ENCODE measurements at regions not wholly inside any gene's neighbourhood (a gene's known extent, or its start where the extent isn't known, plus 50 kb on each side); places are given as distances from the start of the nearest gene placed in this dataset.

GRCh38 chr13:106010836-106011235 is 524.6 kb downstream of the EFNB2 start:
- no peak for DNase-seq

GRCh38 chr13:106008540-106008939 is 526.9 kb downstream of the EFNB2 start:
- no peak for DNase-seq

DNA sequence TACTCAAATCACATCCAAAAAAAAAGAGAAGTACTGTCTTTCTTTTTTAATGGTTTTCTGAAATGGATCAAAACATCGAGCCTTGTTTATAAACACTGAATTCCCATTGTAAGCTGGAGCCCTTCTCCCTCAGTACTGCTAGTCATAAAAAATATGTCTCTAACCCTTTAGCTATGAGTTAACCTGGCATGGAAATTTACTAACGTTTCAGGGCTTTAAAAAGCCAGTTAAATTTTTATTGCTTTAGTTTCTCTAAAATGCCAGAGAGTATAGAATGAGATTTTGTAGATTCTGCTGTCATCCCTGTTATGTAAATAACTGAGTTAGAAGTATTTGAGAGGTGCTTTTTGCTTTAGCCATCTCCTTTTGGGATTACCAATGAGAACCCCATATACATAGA is 528.3 kb downstream of the EFNB2 start:
- DNase-seq = no peak

DNA sequence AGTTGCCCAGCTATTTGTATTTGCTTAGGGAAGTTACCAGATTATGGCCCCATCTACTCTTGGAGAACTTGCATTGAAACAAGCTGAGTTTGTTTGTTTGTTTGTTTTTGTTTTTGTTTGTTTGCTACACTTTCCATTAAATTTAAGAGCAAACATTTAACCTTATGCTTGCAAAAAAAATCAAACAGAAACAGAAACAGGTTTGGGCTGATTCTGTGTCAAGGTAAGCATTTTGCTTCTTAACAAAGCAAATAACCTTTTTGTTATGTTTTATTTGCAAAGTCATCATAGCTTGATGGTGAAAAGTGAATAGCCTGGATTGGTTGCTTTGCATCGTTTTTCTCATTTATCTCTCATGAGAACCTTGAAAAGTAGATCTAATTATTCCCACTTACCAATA is 531.8 kb downstream of the EFNB2 start:
- DNase-seq = no peak

GRCh38 chr13:106001443-106001842 is 534.0 kb downstream of the EFNB2 start:
- no peak for DNase-seq

DNA sequence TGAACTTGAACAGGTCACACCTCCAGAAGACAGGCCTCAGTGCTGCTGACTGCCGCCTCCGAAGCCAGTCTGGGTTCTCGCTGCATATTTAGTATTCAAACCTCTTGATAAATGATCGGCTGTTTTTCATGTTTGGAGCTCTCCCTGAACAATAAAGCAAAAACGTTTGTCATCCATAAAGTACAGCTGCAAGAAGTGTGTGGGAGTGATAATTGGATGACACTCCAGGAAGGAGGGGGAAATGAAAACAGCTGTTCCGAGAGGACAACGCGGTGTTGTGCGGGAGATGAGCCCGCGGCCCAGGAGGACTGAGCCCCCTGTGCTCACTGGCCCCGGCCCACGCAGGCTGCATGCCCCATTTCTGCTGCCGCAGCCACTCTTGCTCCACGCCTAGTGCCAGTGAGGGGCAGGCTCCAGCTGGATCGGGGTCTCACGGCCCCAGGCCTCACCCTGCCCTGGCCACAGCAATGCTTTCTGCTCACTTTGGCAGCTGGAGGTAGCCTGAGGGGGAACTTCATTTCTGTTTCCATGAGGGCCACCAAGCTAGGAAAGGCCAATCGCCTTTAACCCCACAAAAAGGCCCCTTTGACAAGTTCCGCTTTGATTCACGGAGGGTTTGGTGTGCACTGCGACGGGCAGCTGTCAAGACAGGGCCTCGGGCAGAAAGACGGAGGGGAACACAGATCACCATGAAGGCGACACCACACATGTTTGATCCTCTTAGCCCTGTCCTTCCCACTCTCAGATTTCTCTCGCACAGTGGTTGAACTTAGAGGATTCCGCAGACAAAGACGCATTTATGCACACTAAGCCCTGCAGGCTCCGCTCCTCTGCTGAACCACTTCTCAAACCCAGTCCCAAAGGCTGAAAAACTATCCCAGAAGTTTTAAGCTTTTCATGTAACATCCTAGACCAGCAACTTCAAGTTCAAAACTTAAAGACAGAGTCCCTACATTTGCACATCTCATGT is 537.6 kb downstream of the EFNB2 start:
- DNase-seq = no peak

GRCh38 chr13:105996391-105997025 is 539.0 kb downstream of the EFNB2 start:
- DNase-seq = no peak

GRCh38 chr13:105994340-105994739 is 541.1 kb downstream of the EFNB2 start:
- no peak for DNase-seq

DNA sequence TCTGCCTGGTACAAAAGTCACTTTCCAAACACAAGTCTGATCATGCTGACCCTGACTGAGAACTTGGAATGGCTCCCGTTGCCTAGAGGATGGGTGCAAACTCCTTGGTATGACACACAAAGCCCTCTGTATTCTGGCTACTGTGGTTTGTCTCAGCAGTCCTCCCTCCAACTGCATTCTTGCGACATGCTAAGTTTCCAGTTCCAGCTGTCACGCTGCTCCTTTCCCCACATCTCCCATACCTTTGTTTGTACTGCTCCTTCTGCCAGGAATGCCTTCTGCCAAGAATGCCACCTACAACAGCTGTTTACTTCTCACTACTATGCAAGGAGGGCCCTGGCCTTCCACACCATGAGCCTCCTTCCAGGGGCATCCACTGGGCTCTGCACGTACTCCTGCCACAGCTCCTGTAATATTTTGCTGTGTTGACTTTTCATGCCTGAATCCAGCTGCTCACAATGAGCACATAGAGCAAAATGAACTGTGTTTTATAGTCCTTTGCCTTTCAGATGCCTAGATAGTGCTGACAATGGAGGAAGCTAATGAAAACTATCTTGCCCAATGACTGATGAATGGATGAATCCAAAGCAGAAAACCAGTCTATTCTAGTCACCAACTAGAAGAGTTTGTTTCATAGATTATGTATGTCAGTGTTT is 543.7 kb downstream of the EFNB2 start:
- no peak for DNase-seq

- DNase-seq = no peak
These were observed 544.3 kb downstream of the EFNB2 start for GRCh38 chr13:105991131-105991530.

DNA sequence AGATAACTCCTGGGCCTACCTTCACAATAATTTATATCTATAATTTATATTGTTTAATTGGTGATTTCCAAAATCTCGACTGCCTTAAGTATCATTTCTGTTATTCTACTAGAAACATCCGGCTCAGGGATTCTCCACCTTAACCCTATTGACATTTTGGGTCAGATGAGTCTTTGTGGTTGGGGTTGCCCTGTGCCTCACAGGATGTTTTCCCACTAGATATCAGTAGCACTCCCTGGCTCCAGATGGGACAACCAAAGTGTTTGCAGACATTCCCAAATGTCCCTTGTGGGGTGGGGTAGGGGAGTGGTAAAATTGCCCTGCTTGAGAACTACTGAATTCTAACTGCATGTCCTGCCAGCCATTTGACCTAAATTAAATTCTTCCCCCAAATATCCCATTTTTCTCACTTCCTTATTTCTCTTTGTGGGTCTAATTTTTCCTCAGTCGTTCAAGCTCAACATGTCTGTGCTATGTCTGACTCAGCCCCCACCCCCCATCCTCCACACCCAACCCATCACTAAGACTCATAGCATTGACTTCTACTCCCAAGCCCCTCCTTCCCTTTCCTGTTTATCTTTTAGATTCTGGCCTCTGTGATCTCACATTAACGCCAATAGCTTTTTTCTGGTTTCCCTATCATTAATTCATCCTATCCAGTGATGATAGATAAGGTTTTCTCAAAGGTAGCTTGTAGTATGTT is 545.1 kb downstream of the EFNB2 start:
- no peak for DNase-seq

DNA sequence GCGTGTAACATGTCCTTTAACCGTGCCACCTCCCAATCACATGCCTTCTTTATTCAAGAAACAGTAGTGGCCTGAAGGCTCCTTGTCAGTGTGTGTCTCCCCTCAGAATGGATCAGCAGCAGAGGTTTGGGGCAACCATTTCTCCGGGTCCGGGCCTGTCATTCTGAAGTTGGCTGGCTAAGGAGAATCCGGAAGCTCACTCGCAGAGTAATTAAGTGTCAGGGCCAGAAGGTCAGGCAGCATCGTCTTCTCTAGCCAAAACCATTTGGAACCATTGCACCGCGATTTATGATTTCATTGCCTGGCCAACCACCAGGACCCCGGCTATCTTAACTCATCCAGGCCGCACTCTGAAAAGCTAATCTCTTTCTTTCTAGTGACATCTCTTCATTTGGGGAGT is 550.8 kb downstream of the EFNB2 start:
- DNase-seq = no peak

- DNase-seq = no peak
These were observed 551.2 kb downstream of the EFNB2 start for GRCh38 chr13:105984236-105984635.

DNA sequence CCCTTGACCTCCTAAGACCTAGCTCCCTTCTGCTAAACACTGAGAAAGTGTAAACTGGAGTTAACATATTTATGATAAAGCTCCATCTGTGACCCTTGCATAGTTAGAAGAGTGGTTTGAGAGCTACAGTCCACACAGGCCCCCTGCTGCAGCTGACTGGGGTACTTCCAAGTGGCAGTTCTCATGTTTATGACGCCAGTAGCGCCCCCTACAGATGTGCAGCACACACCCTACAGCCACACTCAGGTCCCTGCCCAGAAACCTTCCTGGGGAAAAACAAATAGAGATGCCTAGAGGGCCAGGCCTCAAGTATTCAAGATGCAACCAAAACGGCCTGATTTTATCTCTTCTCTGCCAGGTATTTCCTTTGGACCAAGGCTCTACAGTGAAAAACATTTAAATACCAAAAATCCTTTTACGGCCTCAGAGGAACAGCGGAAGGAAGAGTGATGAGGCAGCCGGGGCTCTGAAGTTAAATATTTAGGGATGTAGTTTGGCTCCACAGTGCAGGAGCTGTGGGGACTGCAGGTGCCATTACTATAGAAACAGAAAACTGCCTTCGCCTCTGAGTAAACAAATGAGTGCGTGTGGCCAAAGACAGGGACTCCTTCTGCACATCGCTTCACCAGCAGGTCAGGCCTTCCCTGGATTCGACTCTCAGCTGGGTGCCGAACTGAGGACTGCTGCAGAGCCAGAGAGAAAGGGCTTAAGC is 553.1 kb downstream of the EFNB2 start:
- no peak for DNase-seq

DNA sequence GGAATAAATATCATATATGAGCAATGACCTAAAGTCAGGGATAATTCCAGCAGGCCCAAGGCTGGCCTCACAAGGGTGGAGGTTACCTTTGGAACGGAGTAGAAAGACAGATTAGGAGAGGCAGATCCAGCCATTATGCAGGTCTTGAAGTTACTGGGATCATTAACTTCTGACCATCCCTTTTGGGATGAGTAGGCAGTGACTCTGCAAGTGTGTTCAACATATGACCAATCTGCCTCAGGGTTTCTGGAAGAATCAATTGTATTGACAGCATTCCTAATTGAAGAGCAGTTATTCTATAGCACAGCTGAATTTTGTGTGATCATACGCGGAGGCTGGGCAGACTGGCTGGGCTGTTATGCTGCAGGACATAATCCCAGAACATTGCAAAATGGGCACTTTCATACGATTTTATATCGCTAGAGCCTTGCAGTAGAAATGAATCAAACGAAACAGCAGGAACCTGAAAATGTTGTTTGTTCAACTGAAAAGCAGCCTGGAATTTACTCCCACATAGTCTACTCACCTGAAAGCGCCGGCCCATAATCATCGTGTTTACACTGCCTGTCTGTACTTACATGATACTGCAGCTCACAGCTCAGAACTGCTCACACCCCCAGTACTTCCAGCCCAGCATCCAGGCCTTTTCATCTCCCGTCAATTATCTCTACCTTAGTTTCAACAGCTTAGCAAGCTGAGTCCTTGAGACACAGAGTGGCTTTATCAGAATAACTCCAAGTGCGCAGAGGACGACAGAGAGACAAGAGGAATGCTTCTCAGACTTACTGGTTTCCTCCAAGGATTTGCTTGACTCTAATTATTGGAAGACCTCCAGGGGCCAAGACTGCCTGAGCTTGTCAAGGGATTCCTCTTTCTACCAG is 556.1 kb downstream of the EFNB2 start:
- no peak for DNase-seq

- no peak for DNase-seq
These were observed 561.1 kb downstream of the EFNB2 start for GRCh38 chr13:105974380-105974779.

DNA sequence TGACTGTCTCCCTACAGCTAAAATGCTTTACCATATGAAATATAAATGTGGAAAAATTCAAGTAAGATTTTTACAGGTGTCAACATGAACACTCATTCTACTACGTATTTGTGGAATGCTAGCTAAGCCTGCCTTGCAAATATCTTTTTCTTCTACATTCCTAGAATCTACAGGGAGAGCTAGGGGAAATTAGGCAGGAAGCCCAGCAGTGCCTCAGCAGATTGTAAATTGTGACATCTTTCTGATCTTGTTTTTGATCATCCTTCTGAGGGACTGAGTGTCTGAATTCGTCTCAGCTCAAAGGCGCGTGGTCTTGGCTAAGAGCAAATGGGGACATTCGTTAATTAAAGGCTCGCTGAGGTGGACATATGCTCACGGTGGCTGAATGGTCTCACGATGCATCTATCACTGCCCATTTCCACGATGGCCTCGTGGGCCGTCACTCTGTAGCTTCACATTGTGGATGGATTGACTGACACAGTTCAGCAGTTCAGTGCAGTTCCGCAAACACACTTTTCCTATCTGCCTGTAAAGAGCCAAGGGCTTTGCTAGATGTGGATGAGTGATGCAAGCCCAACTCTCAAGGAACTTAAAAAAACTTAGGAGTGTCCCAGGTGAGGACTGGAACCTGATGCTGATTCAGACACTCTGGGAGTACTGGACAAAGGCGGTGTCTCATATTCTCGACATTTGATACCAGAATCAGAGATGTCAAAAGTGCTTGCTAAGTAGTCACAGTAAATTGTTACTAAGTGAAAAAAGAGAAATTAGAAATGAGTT is 562.5 kb downstream of the EFNB2 start:
- no peak for DNase-seq

DNA sequence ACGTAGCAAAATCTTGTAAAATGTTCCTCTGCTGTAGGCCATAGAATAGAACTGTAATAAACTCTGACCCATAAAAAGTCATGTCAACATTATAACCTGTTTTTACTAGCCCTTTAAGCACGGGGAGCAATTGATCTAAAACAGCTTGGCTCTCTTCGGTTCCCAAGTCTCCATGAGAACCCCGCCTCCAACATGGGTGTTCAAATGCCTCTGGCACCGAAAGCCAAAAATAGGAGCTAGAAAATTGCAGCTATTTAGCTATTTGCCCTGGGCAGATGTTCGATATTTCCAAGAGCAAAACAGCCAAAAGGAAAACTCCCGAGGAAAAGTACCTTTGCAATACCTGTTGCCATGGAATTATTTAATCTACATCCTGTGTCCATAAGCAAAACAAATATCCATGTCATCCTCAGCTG is 563.1 kb downstream of the EFNB2 start:
- DNase-seq = no peak

- no peak for DNase-seq
These were observed 563.7 kb downstream of the EFNB2 start for GRCh38 chr13:105971738-105972137.

- DNase-seq = no peak
These were observed 564.1 kb downstream of the EFNB2 start for GRCh38 chr13:105971312-105971711.

GRCh38 chr13:105969761-105970160 is 565.7 kb downstream of the EFNB2 start:
- DNase-seq = no peak

All from activated naive CD4-positive, alpha-beta T cell treated with anti-CD3 and anti-CD28 coated beads, Interleukin-2, amount 50 U/mL, for 16 hours (primary cell).